ENCODE measurements at regions not wholly inside any gene's neighbourhood (a gene's known extent, or its start where the extent isn't known, plus 50 kb on each side); places are given as distances from the start of the nearest gene placed in this dataset.

DNA sequence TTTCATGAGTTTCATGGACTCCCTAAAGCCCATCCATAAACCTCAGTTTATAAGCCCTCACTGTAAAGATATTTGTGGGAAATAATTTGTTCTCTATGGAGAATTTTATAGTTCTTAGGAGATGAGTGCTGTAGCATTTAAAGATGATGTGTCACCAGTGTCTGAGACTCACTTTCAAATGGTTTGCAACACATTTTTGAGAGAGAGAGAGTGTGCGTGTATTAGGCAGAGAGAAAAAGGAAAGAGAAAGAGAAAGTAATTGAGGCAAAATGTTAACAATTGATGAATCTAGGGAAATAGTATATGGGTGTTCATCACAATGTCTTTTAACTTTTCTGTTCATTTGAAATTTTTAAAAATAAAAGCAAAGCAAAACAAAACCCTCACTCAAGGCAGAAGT, 479.0 kb downstream of the ZSWIM6 start:
- no peak for TF ChIP-seq EZH2phosphoT487 (IDR thresholded peaks at IDR 0.05; ENCODE audit: low read depth)
- TF ChIP-seq, protein P1, sequence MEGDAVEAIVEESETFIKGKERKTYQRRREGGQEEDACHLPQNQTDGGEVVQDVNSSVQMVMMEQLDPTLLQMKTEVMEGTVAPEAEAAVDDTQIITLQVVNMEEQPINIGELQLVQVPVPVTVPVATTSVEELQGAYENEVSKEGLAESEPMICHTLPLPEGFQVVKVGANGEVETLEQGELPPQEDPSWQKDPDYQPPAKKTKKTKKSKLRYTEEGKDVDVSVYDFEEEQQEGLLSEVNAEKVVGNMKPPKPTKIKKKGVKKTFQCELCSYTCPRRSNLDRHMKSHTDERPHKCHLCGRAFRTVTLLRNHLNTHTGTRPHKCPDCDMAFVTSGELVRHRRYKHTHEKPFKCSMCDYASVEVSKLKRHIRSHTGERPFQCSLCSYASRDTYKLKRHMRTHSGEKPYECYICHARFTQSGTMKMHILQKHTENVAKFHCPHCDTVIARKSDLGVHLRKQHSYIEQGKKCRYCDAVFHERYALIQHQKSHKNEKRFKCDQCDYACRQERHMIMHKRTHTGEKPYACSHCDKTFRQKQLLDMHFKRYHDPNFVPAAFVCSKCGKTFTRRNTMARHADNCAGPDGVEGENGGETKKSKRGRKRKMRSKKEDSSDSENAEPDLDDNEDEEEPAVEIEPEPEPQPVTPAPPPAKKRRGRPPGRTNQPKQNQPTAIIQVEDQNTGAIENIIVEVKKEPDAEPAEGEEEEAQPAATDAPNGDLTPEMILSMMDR (IDR thresholded peaks at IDR 0.05; ENCODE audit: low read depth, low read length), result no peak

Measured in OCI-LY3 (cell line).